Activated CD8-positive, alpha-beta memory T cell treated with anti-CD3 and anti-CD28 coated beads for 24 hours (primary cell): ENCODE measurements at regions not wholly inside any gene's neighbourhood (a gene's known extent, or its start where the extent isn't known, plus 50 kb on each side); places are given as distances from the start of the nearest gene placed in this dataset.
"Not testable (repeated sequence)": the region's sequence is repeated elsewhere in the genome, so short reads cannot be mapped to it uniquely, and the experiment has no call there.

Experiments used
- DNase-seq: peaks from one replicate; pipeline ENCODE4 v3.0.0-alpha.2; 2020

DNA sequence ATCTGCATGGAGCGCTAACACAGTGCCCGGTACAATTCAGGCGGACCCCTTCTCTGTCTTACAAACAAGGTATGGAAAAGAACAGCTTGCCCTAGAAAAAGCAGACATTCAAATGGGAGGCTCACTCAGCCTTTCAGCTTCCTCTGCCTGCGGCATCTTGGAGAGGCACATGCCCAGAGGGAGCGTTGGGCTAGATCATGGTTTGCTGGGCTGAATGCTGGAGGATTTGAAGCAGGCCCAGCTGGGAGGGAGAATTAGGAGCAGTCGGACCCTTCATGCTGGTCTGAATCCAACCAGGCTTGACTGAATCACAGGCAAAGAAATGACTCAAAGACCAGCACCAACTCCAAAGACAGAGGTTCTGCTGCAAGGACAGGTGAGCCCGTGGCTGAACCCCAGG, 286.7 kb upstream of the FRG1 start:
- not testable (repeated sequence) for DNase-seq

DNA sequence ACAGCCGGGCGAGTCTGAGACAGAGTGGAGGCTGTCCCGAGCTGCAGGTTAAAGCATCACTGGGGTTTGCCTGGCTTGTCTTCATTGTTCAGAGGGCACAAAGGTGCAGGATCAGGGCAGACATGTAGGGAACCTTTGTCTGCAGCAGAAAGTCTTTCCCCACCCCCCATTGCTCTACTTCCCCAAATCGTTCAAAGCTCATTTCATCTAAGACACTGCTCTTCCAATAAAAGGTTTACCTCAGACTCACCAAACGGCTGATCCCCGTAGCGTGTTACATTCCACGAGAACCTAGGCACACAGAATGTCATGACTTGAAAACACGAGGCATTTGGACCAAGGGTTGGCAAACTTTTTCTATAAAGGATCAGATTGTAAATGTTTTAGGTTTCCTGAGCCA, 286.3 kb upstream of the FRG1 start:
- not testable (repeated sequence) for DNase-seq

DNA sequence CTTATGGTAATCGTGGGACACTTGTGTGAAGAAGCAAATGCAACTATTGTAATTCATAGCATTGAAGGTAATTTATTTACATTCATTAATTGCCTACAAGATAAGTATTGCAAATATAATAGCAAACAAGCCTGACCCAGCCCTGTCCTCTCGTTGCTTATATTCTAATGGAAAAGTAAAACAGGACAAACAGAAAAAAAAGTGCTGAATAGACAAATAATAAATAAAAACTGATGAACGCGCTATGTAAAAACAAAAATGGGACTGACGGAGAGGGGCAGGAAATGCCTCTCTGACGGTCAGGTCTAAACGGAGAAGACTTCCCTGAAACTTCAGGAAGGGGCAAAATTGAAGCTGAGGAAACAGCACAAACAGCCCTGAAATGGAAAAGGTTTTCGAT, 284.9 kb upstream of the FRG1 start:
- DNase-seq: not testable (repeated sequence)

DNA sequence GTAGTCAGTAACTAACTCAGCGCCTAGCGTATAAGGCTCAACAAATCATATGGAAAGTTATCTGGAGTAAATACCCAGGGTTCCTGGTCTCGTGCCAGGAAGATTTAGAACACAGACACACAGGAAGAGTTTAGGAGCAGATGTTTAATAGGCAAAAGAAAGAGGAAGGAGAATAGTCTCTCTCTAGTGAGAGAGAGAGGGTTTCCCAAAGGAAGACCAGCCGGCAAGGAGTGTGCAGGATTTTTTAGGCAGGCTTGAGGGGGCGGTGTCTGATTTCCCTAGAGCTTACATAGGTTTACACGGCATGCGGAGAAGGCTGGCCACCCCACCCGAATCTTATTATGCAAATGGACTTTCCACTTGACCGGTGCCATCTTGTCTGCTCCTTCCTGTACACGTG, 284.0 kb upstream of the FRG1 start:
- DNase-seq: no peak

DNA sequence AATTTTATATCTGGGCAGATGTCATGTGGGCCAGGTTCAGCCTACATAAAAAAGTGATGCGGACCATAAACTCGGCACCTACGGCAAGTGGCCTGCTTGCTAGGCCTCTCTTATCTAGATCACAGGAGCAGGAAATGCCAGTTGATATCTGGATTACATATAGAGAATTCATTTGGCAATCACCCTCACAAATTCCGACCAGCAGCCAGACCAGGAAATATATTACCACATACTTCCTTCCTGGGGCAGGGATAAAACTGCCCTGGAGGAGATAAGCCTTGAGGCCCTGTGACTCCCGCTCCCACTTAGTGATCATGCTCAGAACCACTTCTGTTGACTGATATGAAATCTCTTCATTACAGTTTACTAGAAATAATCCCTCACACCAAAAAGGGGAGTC, 282.4 kb upstream of the FRG1 start:
- DNase-seq: not testable (repeated sequence)

DNA sequence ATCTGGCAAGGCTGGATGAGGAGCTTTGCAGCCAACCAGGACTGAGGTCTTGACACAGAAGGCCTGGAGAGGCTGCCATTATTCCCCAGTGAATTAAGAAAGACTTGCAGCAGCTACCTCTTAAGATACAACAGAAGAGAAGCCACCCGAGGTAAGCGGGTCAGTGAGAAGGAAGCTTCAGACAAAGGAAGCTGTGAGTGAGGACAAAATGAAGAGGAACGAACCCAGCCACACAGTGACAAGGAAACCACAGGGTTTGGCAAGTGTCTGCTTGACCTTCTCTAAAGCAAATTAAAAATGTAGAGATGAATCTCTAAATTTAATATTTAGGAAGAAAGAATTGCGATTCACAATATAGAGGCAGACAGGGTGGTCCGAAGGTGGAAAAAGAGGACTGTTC, 281.8 kb upstream of the FRG1 start:
- not testable (repeated sequence) for DNase-seq

DNA sequence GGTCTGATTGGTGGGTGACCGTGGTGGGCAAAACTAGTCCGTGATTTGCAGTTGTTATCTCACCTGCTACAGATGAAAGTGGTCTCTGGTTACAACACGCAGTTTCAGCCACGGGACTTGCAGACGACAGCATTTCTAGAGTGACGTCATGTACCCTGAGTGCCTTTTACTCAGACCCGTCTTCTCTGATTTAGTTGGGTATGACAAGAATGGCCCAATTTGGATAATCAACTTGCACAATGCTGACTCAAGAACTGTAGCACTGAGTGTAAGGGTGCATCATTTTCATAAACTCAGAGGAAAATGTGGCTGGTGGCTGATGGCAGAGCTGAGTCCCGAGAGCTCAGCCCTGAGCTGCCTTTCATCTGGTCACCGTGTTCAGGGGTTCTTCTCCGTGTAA, 281.4 kb upstream of the FRG1 start:
- DNase-seq: no peak

DNA sequence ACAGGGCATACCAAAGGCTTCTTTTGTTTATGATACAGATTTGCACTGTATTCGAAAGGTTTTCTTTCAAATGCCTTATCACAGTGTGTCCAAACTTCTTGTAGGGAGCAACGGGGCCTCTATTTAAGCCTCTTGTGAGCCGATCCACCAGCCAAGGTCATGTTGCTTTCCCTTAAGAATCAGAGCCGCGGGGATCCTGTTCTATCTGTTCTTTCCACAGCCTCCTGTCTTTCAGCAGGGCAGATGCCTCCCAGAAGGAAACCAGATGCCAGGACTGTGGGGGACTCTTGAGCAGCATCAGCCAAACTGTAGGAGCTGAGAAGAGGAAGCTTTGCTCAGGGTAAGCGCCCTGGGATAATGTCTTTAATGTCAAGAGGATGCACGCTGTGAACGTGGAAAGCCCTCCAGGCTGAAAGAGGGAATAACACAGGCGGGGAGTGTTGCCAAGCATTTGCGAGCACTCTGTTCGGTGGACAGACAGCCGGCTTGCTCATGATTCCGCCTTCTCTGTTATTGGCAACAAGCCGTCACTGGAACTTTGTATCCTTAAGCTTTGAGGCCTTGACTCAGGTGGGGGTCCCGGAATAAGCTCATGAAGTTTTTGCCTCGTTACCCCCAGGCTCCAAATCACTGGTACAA, 279.8 kb upstream of the FRG1 start:
- DNase-seq: no peak

DNA sequence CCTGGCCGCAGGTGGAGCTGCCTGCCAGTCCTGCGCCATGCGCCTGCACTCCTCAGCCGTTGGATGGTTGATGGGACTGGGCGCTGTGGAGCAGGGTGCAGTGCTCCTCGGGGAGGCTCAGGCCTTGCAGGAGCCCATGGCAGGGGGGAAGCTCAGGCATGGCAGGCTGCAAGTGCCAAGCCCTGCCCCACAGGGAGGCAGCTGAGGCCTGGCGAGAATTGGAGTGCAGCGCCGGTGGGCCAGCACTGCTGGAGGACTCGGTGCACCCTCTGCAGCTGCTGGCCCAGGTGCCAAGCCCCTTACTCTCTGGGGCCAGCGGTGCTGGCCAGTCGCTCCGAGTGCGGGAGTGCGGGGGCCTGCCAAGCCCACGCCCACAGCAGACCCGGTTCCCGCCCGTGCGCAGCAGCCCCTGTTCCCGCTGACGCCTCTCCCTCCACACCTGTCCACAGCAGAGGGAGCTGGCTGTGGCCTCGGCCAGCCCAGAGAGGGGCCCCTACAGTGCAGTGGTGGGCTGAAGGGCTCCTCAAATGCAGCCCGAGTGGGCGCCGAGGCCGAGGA, 275.9 kb upstream of the FRG1 start:
- DNase-seq: no peak

DNA sequence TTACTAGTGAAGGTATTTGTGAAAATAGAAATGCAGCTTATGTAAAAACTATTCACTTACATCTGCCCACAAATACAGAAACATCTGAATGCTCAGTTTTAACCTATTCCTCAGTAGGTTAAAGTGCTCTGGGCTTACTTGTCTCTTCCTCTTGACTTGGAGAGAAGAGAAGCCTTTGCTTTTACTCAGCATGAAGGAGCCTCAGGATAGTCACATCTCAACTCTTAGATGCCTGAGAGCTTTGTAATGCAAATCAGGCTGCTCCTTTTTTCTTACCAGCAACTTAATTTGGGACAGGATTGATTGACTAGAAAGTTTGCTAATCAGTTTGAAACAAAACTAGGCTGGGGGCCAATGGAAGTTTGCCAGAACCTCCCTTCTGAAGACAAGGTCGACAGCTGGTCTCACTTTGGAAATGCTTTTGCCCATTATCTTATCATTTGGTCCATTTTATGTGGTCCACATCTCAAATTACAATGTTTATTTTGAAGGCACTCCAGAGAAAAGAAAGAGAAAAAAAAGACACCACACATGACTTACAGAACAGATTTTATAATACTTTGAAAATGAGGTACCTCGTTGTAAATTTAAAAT, 274.9 kb upstream of the FRG1 start:
- DNase-seq: not testable (repeated sequence)

DNA sequence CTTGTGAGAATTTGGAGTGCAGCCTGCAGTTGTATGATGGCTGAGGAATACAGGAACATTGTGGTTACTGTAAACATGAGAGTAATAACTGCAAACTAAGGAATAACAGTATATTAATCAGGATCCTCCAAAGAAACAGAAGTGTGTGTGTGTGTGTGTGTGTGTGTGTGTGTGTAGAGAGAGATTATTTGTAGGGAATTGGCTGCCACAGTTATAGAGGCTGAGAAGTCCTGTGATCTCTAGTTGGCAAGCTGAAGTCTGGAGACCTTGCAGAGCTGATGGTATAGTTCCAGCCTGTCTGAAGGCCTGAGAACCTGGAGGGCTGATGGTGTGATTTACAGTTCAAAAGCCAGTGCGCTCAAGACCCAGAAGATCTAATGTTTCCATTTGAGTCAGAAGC, 273.3 kb upstream of the FRG1 start:
- DNase-seq: not testable (repeated sequence)

DNA sequence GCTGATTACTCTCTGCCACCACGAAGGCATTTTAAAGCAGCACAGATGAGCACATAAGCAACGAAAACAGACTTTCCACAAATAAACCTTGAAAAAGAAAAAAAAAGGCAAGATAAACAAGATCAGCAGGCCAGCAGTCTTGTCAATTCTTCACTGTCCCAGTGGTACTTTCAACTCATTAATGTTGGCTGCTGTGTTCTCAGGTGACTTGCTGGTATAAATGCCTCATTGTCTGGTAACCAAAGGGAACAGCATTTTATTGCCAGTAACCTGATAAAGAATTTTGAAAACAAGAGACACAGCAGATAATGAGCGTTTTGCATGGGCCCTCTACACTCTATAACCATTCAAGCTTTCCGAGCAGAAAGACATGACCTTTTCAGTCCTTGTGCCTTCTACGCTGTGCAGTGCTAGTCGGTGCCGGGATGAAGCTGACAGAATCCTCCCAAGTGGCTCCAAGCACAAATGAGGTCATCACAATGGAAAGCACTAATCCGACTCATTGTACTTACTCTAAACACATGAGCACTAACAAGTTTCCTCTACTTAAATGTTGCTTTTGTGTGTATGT, 242.9 kb upstream of the FRG1 start:
- DNase-seq: not testable (repeated sequence)

DNA sequence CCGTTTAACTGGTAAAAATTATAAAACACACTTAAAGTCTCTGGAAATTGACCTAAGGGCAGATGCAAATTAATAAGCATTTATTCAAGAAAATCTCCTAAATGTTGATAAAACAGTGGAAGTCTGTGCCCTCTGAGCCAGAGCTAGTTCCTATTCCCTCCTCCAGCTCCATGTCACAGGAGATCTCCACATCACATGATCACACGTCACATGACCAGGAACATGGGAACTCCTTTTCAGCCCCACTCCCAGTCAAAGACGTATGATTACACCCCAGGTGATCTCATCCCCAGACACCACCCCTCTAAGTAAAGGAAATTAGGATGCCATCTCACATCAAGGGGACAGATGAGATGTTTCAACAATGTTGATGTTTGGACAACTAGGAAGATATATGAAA, 237.7 kb upstream of the FRG1 start:
- DNase-seq: not testable (repeated sequence)

DNA sequence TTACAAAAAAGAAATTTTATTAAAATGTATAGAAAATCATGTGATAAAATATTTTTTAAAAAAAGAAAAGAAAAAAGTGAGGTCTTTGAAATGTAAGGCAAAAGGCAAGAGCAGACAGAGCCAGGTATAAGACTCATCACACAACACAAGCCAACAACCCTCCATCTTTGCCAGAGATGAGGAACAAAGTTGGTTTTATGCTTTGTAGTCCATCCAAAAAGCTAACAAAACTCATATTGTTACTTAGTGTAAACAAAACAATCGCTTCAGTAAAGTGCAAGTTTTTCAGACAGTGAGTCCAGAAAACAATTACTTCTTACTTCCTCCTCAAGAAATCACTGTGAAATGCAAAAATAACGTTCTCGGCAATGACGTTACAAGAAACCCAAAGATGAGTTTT, 233.9 kb upstream of the FRG1 start:
- not testable (repeated sequence) for DNase-seq

DNA sequence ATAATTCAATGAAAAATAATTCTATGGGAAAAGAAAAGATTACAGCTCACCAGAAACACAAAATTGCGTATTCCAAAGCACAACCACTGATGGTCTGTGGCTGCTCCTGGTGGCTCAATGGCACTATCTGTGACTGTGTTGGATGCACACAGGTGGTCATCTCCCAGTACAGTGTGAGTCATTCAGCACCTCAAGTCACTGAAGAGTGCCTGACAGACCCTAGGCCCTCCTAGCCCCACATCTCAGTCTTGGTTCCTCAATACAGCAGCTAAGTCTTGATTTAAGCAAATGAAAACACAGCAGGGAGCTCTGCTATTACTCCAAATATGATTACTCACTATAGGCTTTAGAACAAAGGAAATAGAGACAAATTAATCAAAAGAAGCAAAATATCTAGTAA, 233.4 kb upstream of the FRG1 start:
- not testable (repeated sequence) for DNase-seq

DNA sequence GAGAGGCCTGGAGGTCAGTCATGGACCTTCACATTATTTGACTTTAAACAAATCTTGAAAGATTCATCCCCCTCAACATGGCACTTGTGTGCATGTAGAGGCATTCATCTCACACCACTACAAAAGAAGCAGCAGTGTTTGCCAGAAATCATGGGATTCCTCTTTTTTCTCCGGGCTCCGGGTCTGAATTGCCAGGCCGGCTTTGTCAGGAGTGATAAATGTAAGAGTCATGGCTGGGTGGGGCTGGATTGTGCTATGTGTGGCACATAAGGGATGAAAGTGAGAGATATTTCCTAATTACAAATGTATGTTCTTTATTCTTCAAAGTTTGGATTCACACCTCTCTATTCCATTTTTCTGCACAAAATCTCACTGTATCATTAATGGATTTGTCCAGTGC, 228.7 kb upstream of the FRG1 start:
- DNase-seq: not testable (repeated sequence)

DNA sequence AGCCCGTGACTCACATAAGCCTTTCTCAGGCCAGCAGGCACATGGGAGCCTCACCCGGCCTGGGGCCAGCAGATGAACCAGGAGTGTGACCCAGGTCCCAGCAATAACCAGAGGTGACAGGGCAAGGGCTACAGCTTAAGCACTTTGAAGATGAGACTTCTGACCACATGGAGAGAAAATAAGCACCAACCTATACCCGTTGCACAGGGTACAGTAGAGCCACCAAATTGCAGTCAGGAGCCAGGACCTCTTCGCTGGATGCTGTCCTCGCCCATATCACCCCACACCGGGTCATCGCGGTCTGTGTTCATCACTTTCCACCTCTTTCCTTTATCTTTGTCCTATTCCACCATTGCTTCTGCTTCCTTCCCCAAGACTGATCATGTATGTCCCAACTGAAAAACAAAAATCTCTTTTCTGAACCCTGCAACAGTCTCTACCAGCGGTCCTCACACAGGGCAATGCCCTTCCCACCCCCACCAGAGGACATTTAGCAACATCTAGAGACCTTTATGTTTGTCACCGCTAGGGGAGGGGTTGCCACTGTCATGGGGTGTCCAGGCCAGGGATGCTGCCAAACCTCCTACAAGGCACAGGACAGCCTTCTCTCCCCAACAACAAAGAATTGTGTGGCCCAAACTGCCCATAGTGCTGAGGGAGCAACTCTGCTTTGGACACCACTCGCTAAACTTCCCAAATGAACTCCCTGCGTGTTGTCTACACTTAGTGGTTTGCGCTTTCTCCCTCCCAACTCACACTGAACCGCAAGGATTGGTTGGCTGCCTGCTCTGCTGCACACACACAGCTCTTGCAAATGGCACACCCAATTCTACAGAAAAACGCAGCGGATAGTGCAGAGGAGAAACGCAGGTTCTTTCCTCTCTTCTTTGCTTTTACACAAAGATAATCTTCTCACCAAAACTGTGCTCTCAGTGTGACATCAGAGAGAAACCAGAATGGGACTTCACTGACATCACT, 219.4 kb upstream of the FRG1 start:
- DNase-seq: not testable (repeated sequence)

DNA sequence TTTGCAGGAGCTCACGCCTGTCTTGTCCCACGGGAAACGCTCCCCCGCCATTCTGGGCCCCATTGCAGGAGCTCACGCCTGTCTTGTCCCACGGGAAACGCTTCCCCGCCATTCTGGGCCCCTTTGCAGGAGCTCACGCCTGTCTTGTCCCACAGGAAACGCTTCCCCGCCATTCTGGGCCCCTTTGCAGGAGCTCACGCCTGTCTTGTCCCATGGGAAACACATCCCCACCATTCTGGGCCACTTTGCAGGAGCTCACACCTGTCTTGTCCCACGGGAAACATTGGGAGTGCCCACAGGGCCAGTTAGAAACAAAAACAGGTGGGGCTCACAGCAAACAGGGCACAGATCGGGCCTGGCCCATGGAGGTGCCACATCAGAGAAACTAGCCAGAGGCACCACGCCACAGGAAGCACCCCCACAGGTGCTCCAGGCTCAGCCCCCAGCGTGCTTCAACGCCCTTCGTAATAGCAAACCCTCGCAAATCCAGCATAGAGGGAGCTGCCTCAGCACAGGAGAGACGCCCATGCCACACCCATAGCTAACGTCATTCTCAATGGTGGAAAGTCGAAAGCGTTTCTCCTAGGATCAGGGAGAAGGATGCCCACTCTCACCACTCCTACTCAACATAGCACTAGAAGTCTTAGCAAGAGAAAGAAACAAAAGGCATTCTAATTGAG, 218.2 kb upstream of the FRG1 start:
- DNase-seq: not testable (repeated sequence)

DNA sequence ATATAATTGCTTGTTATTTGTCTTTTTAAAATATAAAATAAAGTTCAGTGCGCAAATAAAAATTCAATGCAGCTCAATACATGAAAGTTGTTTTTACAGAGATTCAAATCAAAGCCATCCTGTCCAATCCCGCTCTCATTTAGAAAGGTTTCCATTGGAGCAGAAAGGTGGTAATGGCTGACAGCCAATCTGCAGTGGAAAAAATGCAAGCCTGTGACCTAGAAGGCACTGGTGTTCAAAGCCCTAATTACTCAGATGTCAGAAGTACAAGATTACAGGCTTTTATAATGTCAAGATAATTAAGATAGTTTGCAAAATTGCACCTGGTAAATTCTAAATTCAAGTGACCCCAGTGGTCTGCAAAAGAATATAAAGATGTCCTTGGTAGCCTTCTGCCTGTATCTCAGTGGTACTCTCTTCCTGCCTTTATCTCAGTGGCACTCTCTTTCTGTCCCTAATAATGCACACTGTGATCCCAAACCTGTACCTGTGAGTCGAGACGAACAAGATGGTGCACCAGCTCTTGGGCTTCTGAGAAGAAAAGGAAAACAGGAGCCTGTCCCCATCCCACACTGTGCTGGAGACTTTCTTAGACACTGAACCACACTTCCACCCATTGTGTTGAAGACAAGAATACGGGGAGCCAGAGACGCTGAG, 212.6 kb upstream of the FRG1 start:
- not testable (repeated sequence) for DNase-seq

DNA sequence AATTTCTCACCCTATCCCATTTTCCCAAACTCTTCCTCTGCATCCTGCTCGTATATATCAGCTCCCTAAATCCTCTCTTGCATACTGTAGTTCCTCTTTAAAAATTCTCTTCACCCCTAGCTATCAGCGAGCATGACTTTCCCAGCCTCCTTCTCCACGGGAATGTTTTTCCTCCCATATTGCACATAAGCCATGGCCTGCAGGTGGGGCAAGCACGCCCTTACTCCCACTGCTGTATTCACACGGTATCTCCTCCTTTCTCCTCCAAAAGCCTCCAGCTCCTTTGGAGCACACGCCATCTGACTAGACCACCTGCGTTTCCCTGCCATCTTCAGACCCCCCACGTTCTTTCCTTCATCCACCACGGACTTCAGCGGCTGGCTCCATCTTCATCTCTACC, 208.7 kb upstream of the FRG1 start:
- DNase-seq: not testable (repeated sequence)

DNA sequence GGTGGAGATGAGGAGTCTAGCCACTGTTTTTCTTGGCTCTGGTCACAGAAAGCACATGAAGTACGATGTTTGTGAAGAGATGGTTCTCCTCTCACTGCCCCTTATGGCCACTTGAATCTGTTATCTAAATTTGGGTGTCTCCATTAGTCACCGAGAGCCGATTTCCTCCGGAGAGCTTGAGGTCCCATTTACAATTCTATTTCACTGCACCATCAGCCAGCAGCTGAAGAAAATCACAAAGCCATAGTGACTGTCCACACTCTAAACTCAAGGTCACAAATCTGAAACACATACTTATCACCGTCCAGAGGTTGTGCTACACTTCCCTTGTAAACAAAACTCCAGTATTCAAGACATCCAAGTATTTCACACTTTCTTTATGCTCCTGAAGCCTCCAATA, 207.2 kb upstream of the FRG1 start:
- DNase-seq: not testable (repeated sequence)
